K562 (cell line): ENCODE measurements at regions not wholly inside any gene's neighbourhood (a gene's known extent, or its start where the extent isn't known, plus 50 kb on each side); places are given as distances from the start of the nearest gene placed in this dataset.

ENCODE experiments used
- ATAC-seq: fragments of 200-7000 bp; cut with Tn5 transposase; 3 replicates; pipeline ENCODE4 v1.9.1; 2020; ENCODE audit warnings: moderate library complexity
- BruUV-seq: library from RNA; stranded (reverse); fragments of 400-500 nt; replicated peaks from 2 replicates; lab custom pipeline; 2021; lab: Mats Ljungman, UMichigan
- CTCF ChIA-PET: fragments of 300-600 bp; formaldehyde crosslinking; extraction: SDS; loops from one replicate; lab custom pipeline; 2021; ENCODE audit warnings: low intra/inter-chr PET ratio; lab: Yijun Ruan, JAX
- POLR2A ChIA-PET: fragments of 300-600, 350-650 bp; sonication (Branson Sonifier 250); formaldehyde crosslinking; extraction: SDS; loops from one replicate; lab custom pipeline; 2021; ENCODE audit warnings: antibody characterized with exemption, inconsistent platforms; lab: Yijun Ruan, JAX
- DNase-seq, 4 experiments: peaks; one replicate each; pipeline versions ENCODE4 v3.0.0 to v3.0.0-alpha.2; 2011 to 2018; ENCODE audit warnings: low spot score in 3 of 4, mixed read lengths in 3 of 4; ENCODE audit errors: extremely low read depth in 1 of 4
- FAIRE-seq: peaks from 2 replicates; lab custom pipeline; 2011; peaks lifted over from hg19 to GRCh38; lab: Jason Lieb, UNC
- H2AFZ ChIP-seq: 2 replicates; pipeline ENCODE4 v1.6.0; 2011; ENCODE audit warnings: low read depth, low read length, control low read depth, inconsistent platforms
- H3K27ac ChIP-seq: fragments of 200-600 bp; 3 replicates; pipeline ENCODE4 v1.8.0; 2011; ENCODE audit warnings: low read depth, mild to moderate bottlenecking, control low read depth, inconsistent platforms, low read length, moderate library complexity, mixed read lengths; ENCODE audit errors: extremely low read depth
- H3K27me3 ChIP-seq, 2 experiments: fragments of 300-600 bp in 1 of 2; 2 replicates in 1 of 2; 3 replicates in 1 of 2; pipeline versions ENCODE4 v1.6.0 to v1.8.0; 2011; ENCODE audit warnings: inconsistent platforms in 2 of 2, low read length in 2 of 2, mild to moderate bottlenecking in 1 of 2, mixed read lengths in 1 of 2, moderate library complexity in 1 of 2; ENCODE audit not compliant: control insufficient read depth in 2 of 2, insufficient read depth in 2 of 2
- H3K36me3 ChIP-seq: fragments of 300-600 bp; 3 replicates; pipeline ENCODE4 v1.8.0; 2011; ENCODE audit warnings: mild to moderate bottlenecking, low read length, inconsistent platforms; ENCODE audit not compliant: control insufficient read depth, insufficient read depth
- H3K4me1 ChIP-seq, 2 experiments: fragments of 200-600 bp in 1 of 2; replicated peaks in 1 of 2; 2 replicates in 1 of 2; 3 replicates in 1 of 2; pipeline versions ENCODE4 v1.5.1 to v1.8.0; 2011; ENCODE audit warnings: inconsistent platforms in 2 of 2, low read length in 2 of 2, mild to moderate bottlenecking in 1 of 2, mixed read lengths in 1 of 2, moderate library complexity in 1 of 2; ENCODE audit not compliant: control insufficient read depth in 2 of 2, insufficient read depth in 2 of 2
- H3K4me2 ChIP-seq: 2 replicates; pipeline ENCODE4 v1.6.1; 2011; ENCODE audit warnings: low read length, control low read depth, inconsistent platforms, mixed read lengths; ENCODE audit not compliant: insufficient read depth
- H3K4me3 ChIP-seq: fragments of 200-600 bp; sonication (generic), shearing (Covaris generic); 2 replicates; pipeline ENCODE4 v1.5.1; 2016; ENCODE audit warnings: control low read depth, inconsistent platforms
- H3K79me2 ChIP-seq: fragments of 200-600 bp; 3 replicates; pipeline ENCODE4 v1.8.0; 2011; ENCODE audit warnings: low read length, inconsistent platforms; ENCODE audit not compliant: control insufficient read depth, insufficient read depth
- H3K9ac ChIP-seq, 2 experiments: 2 replicates each; pipeline versions ENCODE4 v1.6.0 to v1.6.1; 2011; ENCODE audit warnings: low read depth in 2 of 2, low read length in 2 of 2, control low read depth in 1 of 2, inconsistent platforms in 1 of 2, mild to moderate bottlenecking in 1 of 2, mixed read lengths in 1 of 2; ENCODE audit not compliant: insufficient read depth in 1 of 2
- H3K9me1 ChIP-seq: one replicate; pipeline ENCODE4 v1.6.0; 2011; ENCODE audit warnings: inconsistent platforms, mild to moderate bottlenecking, low read length, moderate library complexity; ENCODE audit not compliant: control insufficient read depth, insufficient read depth
- H3K9me3 ChIP-seq: replicated peaks from 2 replicates; pipeline ENCODE4 v1.5.1; 2011; ENCODE audit warnings: low read depth, low read length, inconsistent platforms; ENCODE audit not compliant: control insufficient read depth, insufficient read depth
- H4K20me1 ChIP-seq: replicated peaks from 2 replicates; pipeline ENCODE4 v1.6.1; 2011; ENCODE audit warnings: low read length, inconsistent platforms, mixed read lengths; ENCODE audit not compliant: control insufficient read depth, insufficient read depth
- ARID1B ChIP-seq: fragments of 450-650 bp; IDR thresholded peaks from 2 replicates; pipeline ENCODE4 v1.6.1; 2016; ENCODE audit warnings: antibody characterized with exemption, mild to moderate bottlenecking, inconsistent platforms
- CBFA2T3 ChIP-seq: fragments of 450-650 bp; IDR thresholded peaks from 2 replicates; pipeline ENCODE4 v1.6.1; 2017
- MEIS2 ChIP-seq: fragments of 450-650 bp; IDR thresholded peaks from 2 replicates; pipeline ENCODE4 v1.6.1; 2014; ENCODE audit warnings: mild to moderate bottlenecking; ENCODE audit not compliant: partially characterized antibody
- POLR2B ChIP-seq: fragments of 450-650 bp; IDR thresholded peaks from 2 replicates; pipeline ENCODE4 v1.6.1; 2018; ENCODE audit warnings: low read depth; ENCODE audit not compliant: partially characterized antibody
- SMARCE1 ChIP-seq: fragments of 450-650 bp; IDR thresholded peaks from 2 replicates; pipeline ENCODE4 v1.7.1; 2016; ENCODE audit warnings: mild to moderate bottlenecking
- TAL1 ChIP-seq: fragments of 450-650 bp; IDR thresholded peaks from 2 replicates; pipeline ENCODE4 v1.6.1; 2016; ENCODE audit warnings: mild to moderate bottlenecking
- TCF3 ChIP-seq: sonication (generic); formaldehyde crosslinking; IDR thresholded peaks from 2 replicates; pipeline ENCODE4 v1.4.0; 2020; ENCODE audit warnings: mild to moderate bottlenecking, missing genetic modification reagents
- TEAD4 ChIP-seq, 2 experiments: sonication (generic) in 1 of 2; formaldehyde crosslinking in 1 of 2; IDR thresholded peaks; 2 replicates each; pipeline versions ENCODE4 v1.6.1 to v1.8.0; 2012 to 2022; ENCODE audit warnings: borderline replicate concordance in 1 of 2, inconsistent platforms in 1 of 2, low read length in 1 of 2, mild to moderate bottlenecking in 1 of 2, missing genetic modification reagents in 1 of 2
- WGBS: fragments of 100-300 bp; shearing (Covaris generic); methylation state at CpG from one replicate; pipeline ENCODE4 v1.1.6; 2016; ENCODE audit warnings: low coverage, mixed read lengths; ENCODE audit not compliant: insufficient coverage; ENCODE audit errors: missing lambda C conversion rate; 5-methylcytosine and 5-hydroxymethylcytosine counted together
- in situ Hi-C: fragments of 300-500 bp; cut with MboI; formaldehyde crosslinking; loops from 4 replicates; pipeline ENCODE4 v1.15.0; 2018; ENCODE audit warnings: inconsistent platforms, mixed read lengths
- intact Hi-C: fragments of 100-400 bp; cut with micrococcal nuclease; formaldehyde crosslinking; loops from 2 replicates; pipeline ENCODE4 v1.14.2; 2022

DNA sequence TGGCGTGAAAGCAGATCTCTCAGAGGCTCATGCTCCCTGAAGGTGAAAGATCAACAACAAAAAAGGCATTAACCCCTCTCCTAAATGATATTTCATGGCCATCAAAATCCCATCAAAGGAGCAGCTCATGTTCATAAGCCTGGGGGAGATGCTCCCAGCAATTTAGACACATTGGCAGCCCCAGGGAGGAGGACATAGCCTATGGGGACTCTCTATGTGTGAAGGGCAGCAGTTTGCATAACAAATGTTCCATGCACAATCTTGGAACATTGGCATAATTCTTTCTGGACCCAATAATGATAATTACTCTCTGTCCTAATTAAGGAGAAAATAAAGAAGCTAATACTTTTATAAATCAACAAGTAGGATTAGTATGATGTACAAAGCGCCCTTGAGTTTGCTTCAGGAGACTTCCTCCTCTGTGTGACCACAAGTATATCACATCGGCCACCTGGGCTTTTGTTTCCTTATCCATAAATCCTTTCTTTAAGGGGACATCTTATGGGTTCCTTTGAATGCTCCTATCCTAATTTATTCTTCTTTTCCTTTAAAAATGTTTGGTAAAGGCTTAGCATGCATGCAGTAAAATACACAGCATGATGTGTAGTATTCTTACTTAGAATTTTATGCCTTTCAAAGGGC lies 161.9 kb upstream of the PLEKHG7 start:
- in situ Hi-C loops = no loop called here
- DNase-seq = peak in 1 of 4 experiments; percentile 30

More for the DNA sequence above, 161.9 kb upstream of the PLEKHG7 start:
- Histone ChIP-seq H3K79me2 (no peaks in the 10 kb centered on the region), H3K9me1 (no peaks in the 10 kb centered on the region), H2AFZ (no peak overlapping the region), H3K9me3 (no peaks in the 10 kb centered on the region), H3K27me3 (no peaks in the 10 kb centered on the region), H3K4me2 (no peak overlapping the region), H3K4me1 (peaks cover 0 to 26% of the 10 kb centered on the region in 2 experiments; a peak in 2 of 5 replicates), H3K9ac (0 out of 4 replicates have a peak overlapping the region, but pooled peaks of 1 of the 2 experiments have one; percentile 33), H3K27ac (no peak overlapping the region), H3K36me3 (no peaks in the 10 kb centered on the region), H4K20me1 (no peaks in the 10 kb centered on the region), H3K4me3 (no peak overlapping the region)
- ChIA-PET POLR2A (interaction anchor here (0.6 to 3.0 kb wide), 3 partner anchors 14 to 396 kb away, joined by 3 to 8 read pairs (median 5); partner anchors contain the start of gene BTG1), CTCF (no interaction called here)
- TF ChIP-seq CBFA2T3 (peak; percentile 29; the same call in 1 of the 2 replicates), ARID1B (peak; percentile 40), TEAD4 (IDR thresholded peaks at IDR 0.05; ENCODE audit: low read length) (peak; percentile 27; the same call in 1 of the 2 replicates), TEAD4 (CRISPR knock-in tag; IDR thresholded peaks at IDR 0.05; ENCODE audit: borderline replicate concordance) (no peak), POLR2B (no peak), TCF3 (CRISPR knock-in tag) (peak; percentile 61), TAL1 (0 out of 2 replicates have a peak, but pooled peaks have one; percentile 20), SMARCE1 (no peak), MEIS2 (peak; percentile 64)
- ATAC-seq (peak; percentile 46; the same call in 2 of the 3 replicates), FAIRE-seq (no peak)
- no TSS peak for BruUV-seq
- 43% methylated on average over 3 of the region's 3 CpGs for WGBS
- intact Hi-C loops = no loop called here
